Kidney (tissue), 13 donors: ENCODE measurements at regions not wholly inside any gene's neighbourhood (a gene's known extent, or its start where the extent isn't known, plus 50 kb on each side); places are given as distances from the start of the nearest gene placed in this dataset.

ENCODE experiments used
- DNase-seq, 5 donors: peaks; one replicate each; pipeline ENCODE4 v3.0.0-alpha.2; 2013 to 2020
- FAIRE-seq: peaks from 2 replicates; lab custom pipeline; 2012; peaks lifted over from hg19 to GRCh38; lab: Jason Lieb, UNC
- H3K27ac ChIP-seq, 2 donors: one replicate each; pipeline ENCODE4 v1.7.0; 2013; ENCODE audit warnings: low read depth in 2 of 2, low read length in 2 of 2, inconsistent platforms in 1 of 2
- H3K27me3 ChIP-seq: one replicate; pipeline ENCODE4 v1.7.1; 2013; ENCODE audit warnings: low read length, inconsistent platforms; ENCODE audit not compliant: control insufficient read depth, insufficient read depth
- H3K36me3 ChIP-seq, 3 donors: one replicate each; pipeline versions ENCODE4 v1.7.0 to v1.7.1; 2013; ENCODE audit warnings: low read length in 3 of 3, control low read depth in 1 of 3, inconsistent platforms in 1 of 3; ENCODE audit not compliant: insufficient read depth in 3 of 3, control insufficient read depth in 2 of 3
- H3K4me1 ChIP-seq, 3 donors: one replicate each; pipeline versions ENCODE4 v1.7.0 to v1.7.1; 2013; ENCODE audit warnings: low read length in 3 of 3, inconsistent platforms in 1 of 3, low read depth in 1 of 3; ENCODE audit not compliant: control insufficient read depth in 2 of 3, insufficient read depth in 2 of 3
- H3K4me3 ChIP-seq, 3 donors: one replicate each; pipeline versions ENCODE4 v1.7.0 to v1.8.1; 2013; ENCODE audit warnings: low read length in 3 of 3, control low read depth in 1 of 3, inconsistent platforms in 1 of 3
- H3K9ac ChIP-seq, 3 donors: one replicate each; pipeline versions ENCODE4 v1.7.0 to v1.7.1; 2013; ENCODE audit warnings: low read length in 3 of 3, control low read depth in 1 of 3, inconsistent platforms in 1 of 3
- H3K9me3 ChIP-seq, 3 donors: one replicate each; pipeline versions ENCODE4 v1.7.0 to v1.7.1; 2013; ENCODE audit warnings: low read length in 3 of 3, control low read depth in 1 of 3, inconsistent platforms in 1 of 3; ENCODE audit not compliant: control insufficient read depth in 2 of 3, insufficient read depth in 1 of 3
- intact Hi-C: fragments of 100-400 bp; cut with DNase I; formaldehyde crosslinking; loops from one replicate; pipeline ENCODE4 v1.11.1; 2022
- TF ChIP-seq, protein P1 (sequence below): IDR thresholded peaks from 3 replicates; pipeline ENCODE4 v1.5.1; 2012; ENCODE audit warnings: mild to moderate bottlenecking, moderate library complexity, borderline replicate concordance; ENCODE audit not compliant: insufficient read depth; ENCODE audit errors: extremely low read depth
- donor health status: control.
- donor health status: control.
- donor health status: control.
- donor health status: control.
- donor health status: control.
- donor health status: DM: yes; HTN: yes; CAD: no.
- donor health status: Normal renal cell carcinoma (clear cell type).

DNA sequence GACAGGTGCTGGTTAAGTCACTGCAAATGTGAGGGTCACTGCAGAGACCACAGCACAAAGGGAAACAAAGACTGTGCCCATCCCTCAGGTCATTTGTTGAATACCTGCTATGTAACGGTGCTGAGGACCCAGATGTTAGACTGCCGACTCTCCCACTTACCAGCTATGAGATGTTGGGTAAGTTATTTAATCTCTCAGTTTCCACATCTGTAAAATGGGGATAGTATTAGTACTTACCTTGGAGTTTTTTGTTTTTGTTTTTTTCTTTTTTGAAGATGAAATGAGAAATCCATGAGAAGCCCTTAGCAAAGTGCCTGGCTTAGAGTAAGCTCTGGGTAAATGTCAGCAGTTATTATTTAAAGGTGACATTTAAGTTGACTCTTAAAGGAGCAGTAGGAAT lies 50.5 kb upstream of the PMFBP1 start:
- Histone ChIP-seq H3K27me3 (no peaks in the 10 kb centered on the region), H3K9ac (no peak overlapping the region), H3K27ac (no peak overlapping the region), H3K9me3 (no peaks in the 10 kb centered on the region), H3K36me3 (no peaks in the 10 kb centered on the region), H3K4me1 (peaks cover 0 to 2% (median 0%) of the 10 kb centered on the region in 3 donors), H3K4me3 (no peak overlapping the region)
- intact Hi-C loops: no loop called here
- TF ChIP-seq, protein P1, sequence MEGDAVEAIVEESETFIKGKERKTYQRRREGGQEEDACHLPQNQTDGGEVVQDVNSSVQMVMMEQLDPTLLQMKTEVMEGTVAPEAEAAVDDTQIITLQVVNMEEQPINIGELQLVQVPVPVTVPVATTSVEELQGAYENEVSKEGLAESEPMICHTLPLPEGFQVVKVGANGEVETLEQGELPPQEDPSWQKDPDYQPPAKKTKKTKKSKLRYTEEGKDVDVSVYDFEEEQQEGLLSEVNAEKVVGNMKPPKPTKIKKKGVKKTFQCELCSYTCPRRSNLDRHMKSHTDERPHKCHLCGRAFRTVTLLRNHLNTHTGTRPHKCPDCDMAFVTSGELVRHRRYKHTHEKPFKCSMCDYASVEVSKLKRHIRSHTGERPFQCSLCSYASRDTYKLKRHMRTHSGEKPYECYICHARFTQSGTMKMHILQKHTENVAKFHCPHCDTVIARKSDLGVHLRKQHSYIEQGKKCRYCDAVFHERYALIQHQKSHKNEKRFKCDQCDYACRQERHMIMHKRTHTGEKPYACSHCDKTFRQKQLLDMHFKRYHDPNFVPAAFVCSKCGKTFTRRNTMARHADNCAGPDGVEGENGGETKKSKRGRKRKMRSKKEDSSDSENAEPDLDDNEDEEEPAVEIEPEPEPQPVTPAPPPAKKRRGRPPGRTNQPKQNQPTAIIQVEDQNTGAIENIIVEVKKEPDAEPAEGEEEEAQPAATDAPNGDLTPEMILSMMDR: no peak
- no peak for FAIRE-seq
- DNase-seq: no peak
